ENCODE measurements at regions not wholly inside any gene's neighbourhood (a gene's known extent, or its start where the extent isn't known, plus 50 kb on each side); places are given as distances from the start of the nearest gene placed in this dataset.
"Not testable (repeated sequence)": the region's sequence is repeated elsewhere in the genome, so short reads cannot be mapped to it uniquely, and the experiment has no call there.

GRCh38 chr17:30708241-30709078 lies 116.0 kb downstream of the CRLF3 start (continued):
- TF ChIP-seq ARID5B (CRISPR knock-in tag; IDR thresholded peaks at IDR 0.05) (peak; percentile 37; the same call in 1 of the 2 replicates), PTBP1 (IDR thresholded peaks at IDR 0.05; ENCODE audit: low read depth, low read length, poor library complexity, severe bottlenecking) (peak; percentile 31), FOXO4 (CRISPR knock-in tag; conservative IDR thresholded peaks at IDR 0.05) (0 out of 2 replicates have a peak, but pooled peaks have one; percentile 80), ASH2L (IDR thresholded peaks at IDR 0.05; ENCODE audit: insufficient read length, low read depth, low read length) (peak; percentile 40), ZNF235 (CRISPR knock-in tag; IDR thresholded peaks at IDR 0.05; ENCODE audit: borderline replicate concordance) (0 out of 2 replicates have a peak, but pooled peaks have one; percentile 19), POLR2G (IDR thresholded peaks at IDR 0.05; ENCODE audit: low read depth, low read length) (peak; percentile 46; the same call in 1 of the 2 replicates), ZNF788 (CRISPR knock-in tag; IDR thresholded peaks at IDR 0.05; ENCODE audit: borderline replicate concordance) (0 out of 2 replicates have a peak, but pooled peaks have one; percentile 9), ESRRA (CRISPR knock-in tag; IDR thresholded peaks at IDR 0.05; ENCODE audit: low read depth) (0 out of 2 replicates have a peak, but pooled peaks have one; percentile 23), KDM1A (CRISPR knock-in tag; IDR thresholded peaks at IDR 0.05) (0 out of 2 replicates have a peak, but pooled peaks have one; percentile 13), HNRNPLL (IDR thresholded peaks at IDR 0.05; ENCODE audit: low read depth, low read length, poor library complexity, severe bottlenecking) (peak; percentile 40), MAZ (CRISPR knock-in tag; IDR thresholded peaks at IDR 0.05; ENCODE audit: low read depth) (peak; percentile 79), ZNF709 (CRISPR knock-in tag; IDR thresholded peaks at IDR 0.05) (0 out of 2 replicates have a peak, but pooled peaks have one; percentile 56), ZNF605 (CRISPR knock-in tag; IDR thresholded peaks at IDR 0.05) (peak; percentile 65; the same call in 1 of the 2 replicates)
- TF ChIP-seq, protein P1, sequence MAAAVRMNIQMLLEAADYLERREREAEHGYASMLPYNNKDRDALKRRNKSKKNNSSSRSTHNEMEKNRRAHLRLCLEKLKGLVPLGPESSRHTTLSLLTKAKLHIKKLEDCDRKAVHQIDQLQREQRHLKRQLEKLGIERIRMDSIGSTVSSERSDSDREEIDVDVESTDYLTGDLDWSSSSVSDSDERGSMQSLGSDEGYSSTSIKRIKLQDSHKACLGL (CRISPR knock-in tag; IDR thresholded peaks at IDR 0.05) = 0 out of 2 replicates have a peak, but pooled peaks have one; percentile 26
- TF ChIP-seq, protein P2, sequence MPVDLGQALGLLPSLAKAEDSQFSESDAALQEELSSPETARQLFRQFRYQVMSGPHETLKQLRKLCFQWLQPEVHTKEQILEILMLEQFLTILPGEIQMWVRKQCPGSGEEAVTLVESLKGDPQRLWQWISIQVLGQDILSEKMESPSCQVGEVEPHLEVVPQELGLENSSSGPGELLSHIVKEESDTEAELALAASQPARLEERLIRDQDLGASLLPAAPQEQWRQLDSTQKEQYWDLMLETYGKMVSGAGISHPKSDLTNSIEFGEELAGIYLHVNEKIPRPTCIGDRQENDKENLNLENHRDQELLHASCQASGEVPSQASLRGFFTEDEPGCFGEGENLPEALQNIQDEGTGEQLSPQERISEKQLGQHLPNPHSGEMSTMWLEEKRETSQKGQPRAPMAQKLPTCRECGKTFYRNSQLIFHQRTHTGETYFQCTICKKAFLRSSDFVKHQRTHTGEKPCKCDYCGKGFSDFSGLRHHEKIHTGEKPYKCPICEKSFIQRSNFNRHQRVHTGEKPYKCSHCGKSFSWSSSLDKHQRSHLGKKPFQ (CRISPR knock-in tag; IDR thresholded peaks at IDR 0.05; ENCODE audit: insufficient replicate concordance) = peak; percentile 49
- TF ChIP-seq, protein P3, sequence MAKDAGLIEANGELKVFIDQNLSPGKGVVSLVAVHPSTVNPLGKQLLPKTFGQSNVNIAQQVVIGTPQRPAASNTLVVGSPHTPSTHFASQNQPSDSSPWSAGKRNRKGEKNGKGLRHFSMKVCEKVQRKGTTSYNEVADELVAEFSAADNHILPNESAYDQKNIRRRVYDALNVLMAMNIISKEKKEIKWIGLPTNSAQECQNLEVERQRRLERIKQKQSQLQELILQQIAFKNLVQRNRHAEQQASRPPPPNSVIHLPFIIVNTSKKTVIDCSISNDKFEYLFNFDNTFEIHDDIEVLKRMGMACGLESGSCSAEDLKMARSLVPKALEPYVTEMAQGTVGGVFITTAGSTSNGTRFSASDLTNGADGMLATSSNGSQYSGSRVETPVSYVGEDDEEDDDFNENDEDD (CRISPR knock-in tag; IDR thresholded peaks at IDR 0.05; ENCODE audit: borderline replicate concordance) = peak; percentile 28; the same call in 1 of the 2 replicates
- TF ChIP-seq MAZ (IDR thresholded peaks at IDR 0.05; ENCODE audit: borderline replicate concordance, low read depth, low read length) = not testable (repeated sequence)
